Lower leg skin (tissue), 3 donors: ENCODE measurements at regions not wholly inside any gene's neighbourhood (a gene's known extent, or its start where the extent isn't known, plus 50 kb on each side); places are given as distances from the start of the nearest gene placed in this dataset.

ENCODE experiments used
- CTCF ChIP-seq, 3 donors: fragments of 450-650 bp; IDR thresholded peaks; one replicate each; pipeline ENCODE4 v1.5.1; 2016; ENCODE audit warnings: antibody characterized with exemption in 3 of 3, mild to moderate bottlenecking in 3 of 3, moderate library complexity in 2 of 3
- POLR2A ChIP-seq, 2 donors: fragments of 450-650 bp; IDR thresholded peaks; one replicate each; pipeline ENCODE4 v1.6.1; 2016 to 2017; ENCODE audit warnings: antibody characterized with exemption in 2 of 2, mild to moderate bottlenecking in 1 of 2, moderate library complexity in 1 of 2

GRCh38 chr1:38208716-38209632, 162.4 kb upstream of the POU3F1 start:
- TF ChIP-seq CTCF (IDR thresholded peaks at IDR 0.05) (no peak), POLR2A (IDR thresholded peaks at IDR 0.05) (no peak)
